Activated naive CD8-positive, alpha-beta T cell treated with anti-CD3 and anti-CD28 coated beads, Interleukin-2, amount 10 ng/mL, durations not matched to agents 7 days and 5 days (primary cell): ENCODE measurements at regions not wholly inside any gene's neighbourhood (a gene's known extent, or its start where the extent isn't known, plus 50 kb on each side); places are given as distances from the start of the nearest gene placed in this dataset.

ENCODE experiments used
- ATAC-seq: fragments of 150-1000 bp; cut with Tn5 transposase; one replicate; pipeline ENCODE4 v1.10.0; 2021; ENCODE audit warnings: low read depth, moderate library complexity
- POLR2A ChIA-PET: fragments of 350-600 bp; sonication (Branson Sonifier 250); formaldehyde crosslinking; loops from one replicate; lab custom pipeline; 2021; ENCODE audit warnings: antibody characterized with exemption; lab: Charles Lee
- DNase-seq: peaks from one replicate; pipeline ENCODE4 v3.0.0; 2021
- H3K27ac Mint-ChIP-seq: one replicate; pipeline ENCODE4 v1.8.0; 2022; ENCODE audit warnings: mild to moderate bottlenecking, mixed read lengths
- H3K27me3 Mint-ChIP-seq: one replicate; pipeline ENCODE4 v1.8.0; 2022; ENCODE audit warnings: mild to moderate bottlenecking, moderate library complexity, mixed read lengths
- H3K36me3 Mint-ChIP-seq: one replicate; pipeline ENCODE4 v1.8.0; 2021; ENCODE audit warnings: mild to moderate bottlenecking, mixed read lengths
- H3K4me1 Mint-ChIP-seq: one replicate; pipeline ENCODE4 v1.8.0; 2021; ENCODE audit warnings: mixed read lengths
- H3K4me3 Mint-ChIP-seq: one replicate; pipeline ENCODE4 v1.8.0; 2022; ENCODE audit warnings: mild to moderate bottlenecking, moderate library complexity, mixed read lengths
- H3K9me3 Mint-ChIP-seq: one replicate; pipeline ENCODE4 v1.8.0; 2021; ENCODE audit warnings: mixed read lengths

DNA sequence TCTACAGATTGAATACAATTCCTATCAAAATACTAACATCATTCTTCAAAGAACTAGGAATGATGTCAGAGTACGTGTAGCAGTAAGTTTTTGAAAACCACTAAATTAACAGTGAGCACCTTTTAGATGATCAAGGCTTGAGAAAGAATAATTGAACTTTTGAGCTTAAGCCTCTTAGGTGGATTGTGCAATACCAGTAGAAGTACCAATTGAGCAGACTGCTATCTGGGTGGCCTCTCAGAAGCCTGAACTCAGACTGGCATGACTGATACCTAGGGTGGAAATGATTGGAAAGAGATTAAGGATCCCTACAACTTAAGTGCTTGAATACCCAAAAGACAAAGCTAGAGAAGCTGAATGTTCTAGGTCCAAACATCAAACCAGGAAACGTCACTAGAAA, 200.3 kb upstream of the GALNTL6 start:
- Mint-ChIP-seq H3K27me3 (peaks cover 2% of the 10 kb centered on the region), H3K27ac (no peak overlapping the region), H3K9me3 (no peaks in the 10 kb centered on the region), H3K4me3 (no peak overlapping the region), H3K4me1 (no peaks in the 10 kb centered on the region), H3K36me3 (no peaks in the 10 kb centered on the region)
- no peak for DNase-seq
- ATAC-seq: no peak
- POLR2A ChIA-PET: no interaction called here

DNA sequence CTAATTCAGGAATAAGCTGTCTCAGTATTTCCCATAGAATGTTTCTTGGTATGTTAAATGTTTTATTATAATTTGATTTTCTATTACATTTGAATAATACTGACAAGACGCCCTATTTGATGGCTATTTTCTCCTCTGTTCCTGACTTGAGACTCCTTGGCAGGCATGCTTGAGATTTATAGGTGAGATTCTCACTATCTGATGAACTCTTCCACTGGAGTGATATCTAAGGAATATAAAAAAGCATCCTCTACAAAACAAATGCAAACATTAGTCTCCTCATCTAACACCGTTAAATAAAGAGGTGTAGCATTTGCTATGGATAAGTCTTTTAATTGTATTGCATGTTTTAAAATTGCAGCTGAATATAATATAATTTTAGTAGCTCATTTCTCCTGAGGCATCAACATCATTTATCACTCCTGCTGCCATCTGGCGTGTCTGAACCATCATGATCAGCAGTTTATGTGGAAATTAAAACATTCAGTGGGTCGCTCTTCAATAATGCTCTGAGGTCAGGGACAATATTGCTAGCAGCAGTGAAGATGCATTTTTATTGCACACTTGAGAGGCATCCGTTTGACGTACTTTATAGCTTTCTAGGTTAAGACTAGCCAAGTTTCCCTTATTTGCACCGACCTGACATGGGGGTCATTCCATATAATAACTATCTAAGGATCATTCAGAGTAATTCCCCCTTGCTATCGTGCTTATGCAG, 210.4 kb upstream of the GALNTL6 start:
- Mint-ChIP-seq H3K27me3 (no peaks in the 10 kb centered on the region), H3K4me3 (no peak overlapping the region), H3K9me3 (peaks cover 2% of the 10 kb centered on the region), H3K27ac (no peak overlapping the region), H3K4me1 (no peaks in the 10 kb centered on the region), H3K36me3 (no peaks in the 10 kb centered on the region)
- DNase-seq: no peak
- POLR2A ChIA-PET: no interaction called here
- ATAC-seq: no peak

DNA sequence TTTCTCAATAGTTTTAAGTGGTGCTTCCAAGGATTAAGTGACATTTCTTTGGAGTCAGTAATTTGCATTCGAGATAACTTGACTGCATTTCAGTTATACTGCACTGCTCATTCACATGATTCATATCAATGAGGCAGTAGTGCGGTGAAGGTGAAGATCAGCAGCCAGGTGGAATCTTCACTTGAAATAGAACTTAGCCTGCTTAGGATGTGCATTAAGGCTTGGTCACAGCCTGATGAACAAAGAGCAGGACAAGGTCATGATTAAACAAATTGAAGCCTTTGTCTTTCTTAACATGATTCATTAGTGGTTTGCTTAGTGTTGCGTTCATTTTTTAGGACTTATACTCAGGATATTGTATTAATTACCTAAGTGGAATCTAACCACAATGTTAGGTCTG, 212.1 kb upstream of the GALNTL6 start:
- DNase-seq (no peak), ATAC-seq (no peak)
- Mint-ChIP-seq H3K4me3 (no peak overlapping the region), H3K4me1 (no peaks in the 10 kb centered on the region), H3K27ac (no peak overlapping the region), H3K36me3 (no peaks in the 10 kb centered on the region), H3K9me3 (peaks cover 2% of the 10 kb centered on the region), H3K27me3 (no peaks in the 10 kb centered on the region)
- POLR2A ChIA-PET: no interaction called here

DNA sequence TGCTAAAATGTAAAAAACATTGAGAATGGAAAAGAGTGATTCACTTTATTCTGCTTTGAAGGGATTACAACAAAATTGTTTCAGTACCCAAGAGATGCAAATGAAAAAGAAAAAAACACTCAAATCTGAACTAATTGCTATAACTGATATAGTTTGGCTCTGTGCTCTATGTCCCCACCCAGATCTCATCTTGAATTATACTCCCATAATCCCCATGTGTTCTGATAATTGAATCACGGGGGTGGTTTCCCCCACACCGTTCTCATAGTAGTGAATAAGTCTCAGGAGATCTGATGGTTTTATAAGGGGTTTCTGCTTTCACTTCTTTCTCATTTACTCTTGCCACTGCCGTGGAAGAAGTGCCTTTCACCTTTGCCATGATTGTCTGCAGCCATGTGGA, 213.6 kb upstream of the GALNTL6 start:
- Mint-ChIP-seq H3K36me3 (no peaks in the 10 kb centered on the region), H3K9me3 (peaks cover 2% of the 10 kb centered on the region), H3K27me3 (no peaks in the 10 kb centered on the region), H3K4me1 (no peaks in the 10 kb centered on the region), H3K27ac (no peak overlapping the region), H3K4me3 (no peak overlapping the region)
- ATAC-seq (no peak), DNase-seq (no peak)
- POLR2A ChIA-PET: no interaction called here

DNA sequence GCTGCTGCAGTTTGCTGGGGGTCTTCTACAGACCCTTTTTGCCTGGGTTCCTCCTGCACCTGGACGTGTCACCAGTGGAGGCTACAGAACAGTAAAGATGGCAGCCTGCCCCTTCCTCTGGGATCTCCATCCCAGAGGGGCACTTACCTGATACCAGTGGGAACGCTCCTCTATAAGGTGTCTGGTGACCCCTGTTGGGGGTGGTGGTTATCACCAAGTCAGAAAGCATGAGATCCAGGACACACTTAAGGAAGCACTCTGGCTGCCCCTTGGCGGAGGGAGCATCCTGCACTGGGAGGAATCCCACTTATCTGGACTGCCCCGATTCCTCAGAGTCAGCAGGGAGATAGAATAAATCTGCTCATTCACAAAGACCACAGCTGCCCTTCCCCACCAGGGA, 218.9 kb upstream of the GALNTL6 start:
- H3K36me3 Mint-ChIP-seq: no peaks in the 10 kb centered on the region
- H3K27me3 Mint-ChIP-seq: no peaks in the 10 kb centered on the region
- no peak overlapping the region for H3K4me3 Mint-ChIP-seq
- ATAC-seq: no peak
- no peak overlapping the region for H3K27ac Mint-ChIP-seq
- no peaks in the 10 kb centered on the region for H3K4me1 Mint-ChIP-seq
- POLR2A ChIA-PET: no interaction called here
- H3K9me3 Mint-ChIP-seq: no peaks in the 10 kb centered on the region
- no peak for DNase-seq

DNA sequence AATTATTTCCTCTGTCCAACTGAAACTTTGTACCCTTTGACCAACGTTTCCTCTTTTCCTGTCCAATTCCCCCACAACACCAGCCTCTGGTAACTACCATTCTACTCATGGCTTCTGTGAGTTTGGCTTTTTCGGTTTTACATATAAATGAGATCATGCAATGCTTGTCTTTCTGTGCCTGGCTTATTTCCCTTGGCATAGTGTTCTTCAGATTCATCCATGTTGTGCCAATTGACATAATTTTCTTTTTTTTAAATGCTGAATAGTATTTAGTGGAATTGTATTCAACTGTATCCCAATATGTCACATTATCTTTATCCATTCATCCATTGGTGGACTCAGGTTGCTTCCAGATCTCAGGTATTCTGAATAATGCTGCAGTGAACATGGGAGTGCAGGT, 222.5 kb upstream of the GALNTL6 start:
- DNase-seq (no peak), ATAC-seq (no peak)
- no peaks in the 10 kb centered on the region for H3K4me1 Mint-ChIP-seq
- no peak overlapping the region for H3K27ac Mint-ChIP-seq
- POLR2A ChIA-PET: no interaction called here
- no peaks in the 10 kb centered on the region for H3K36me3 Mint-ChIP-seq
- H3K27me3 Mint-ChIP-seq: no peaks in the 10 kb centered on the region
- H3K4me3 Mint-ChIP-seq: no peak overlapping the region
- no peaks in the 10 kb centered on the region for H3K9me3 Mint-ChIP-seq

DNA sequence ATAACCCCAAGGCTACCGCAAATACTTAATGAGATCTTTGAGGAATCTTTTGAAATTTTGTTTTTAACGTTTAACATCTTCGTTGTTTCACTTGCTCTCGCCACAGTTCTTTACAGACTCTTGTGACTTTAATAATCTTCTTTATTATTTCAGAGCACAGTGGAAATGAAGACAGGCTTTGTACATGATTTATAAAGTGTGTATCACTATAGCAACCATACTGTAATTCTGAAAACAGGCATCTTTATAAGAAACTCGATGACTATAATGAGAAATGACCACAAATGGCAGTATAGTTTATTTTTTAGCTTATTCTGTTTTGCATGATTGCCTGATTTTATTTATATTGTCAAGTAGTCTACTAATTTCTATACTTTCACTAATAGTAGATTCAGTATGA, 224.4 kb upstream of the GALNTL6 start:
- Mint-ChIP-seq H3K4me1 (no peaks in the 10 kb centered on the region), H3K36me3 (no peaks in the 10 kb centered on the region), H3K9me3 (no peaks in the 10 kb centered on the region), H3K4me3 (no peak overlapping the region), H3K27me3 (no peaks in the 10 kb centered on the region), H3K27ac (no peak overlapping the region)
- POLR2A ChIA-PET: no interaction called here
- DNase-seq (no peak), ATAC-seq (no peak)

DNA sequence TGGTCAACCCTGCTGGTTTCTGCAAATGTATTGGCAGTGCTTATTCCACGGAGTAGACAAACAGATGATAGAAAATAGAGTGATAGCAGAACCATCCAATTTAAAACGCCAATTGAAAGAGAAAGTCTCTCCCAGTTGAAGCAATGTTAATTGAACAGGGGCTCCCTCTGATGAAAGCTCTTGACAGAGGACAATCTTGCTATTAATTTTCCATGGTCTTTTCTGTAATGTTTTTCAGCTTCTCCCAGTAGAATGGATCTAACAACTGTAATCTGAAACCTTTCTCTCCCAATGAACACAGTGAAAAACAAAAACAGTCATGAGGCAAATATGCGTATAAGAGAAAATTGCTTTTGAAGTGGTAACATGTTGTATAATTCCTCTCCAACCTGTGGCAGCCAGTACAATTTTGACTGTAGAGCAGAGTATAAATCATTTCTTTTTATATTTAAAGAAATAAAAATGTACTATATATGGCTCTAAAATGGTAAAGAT, 225.1 kb upstream of the GALNTL6 start:
- no peaks in the 10 kb centered on the region for H3K9me3 Mint-ChIP-seq
- H3K4me1 Mint-ChIP-seq: no peaks in the 10 kb centered on the region
- H3K4me3 Mint-ChIP-seq: no peak overlapping the region
- no peak for DNase-seq
- no peaks in the 10 kb centered on the region for H3K36me3 Mint-ChIP-seq
- no peak for ATAC-seq
- POLR2A ChIA-PET: no interaction called here
- H3K27me3 Mint-ChIP-seq: no peaks in the 10 kb centered on the region
- H3K27ac Mint-ChIP-seq: no peak overlapping the region

- Mint-ChIP-seq H3K9me3 (no peaks in the 10 kb centered on the region), H3K27me3 (no peaks in the 10 kb centered on the region), H3K4me3 (no peak overlapping the region), H3K36me3 (no peaks in the 10 kb centered on the region), H3K27ac (no peak overlapping the region), H3K4me1 (no peaks in the 10 kb centered on the region)
- DNase-seq: no peak
- ATAC-seq: no peak
- POLR2A ChIA-PET: no interaction called here
These were observed 229.4 kb upstream of the GALNTL6 start for GRCh38 chr4:171583790-171584189.

DNA sequence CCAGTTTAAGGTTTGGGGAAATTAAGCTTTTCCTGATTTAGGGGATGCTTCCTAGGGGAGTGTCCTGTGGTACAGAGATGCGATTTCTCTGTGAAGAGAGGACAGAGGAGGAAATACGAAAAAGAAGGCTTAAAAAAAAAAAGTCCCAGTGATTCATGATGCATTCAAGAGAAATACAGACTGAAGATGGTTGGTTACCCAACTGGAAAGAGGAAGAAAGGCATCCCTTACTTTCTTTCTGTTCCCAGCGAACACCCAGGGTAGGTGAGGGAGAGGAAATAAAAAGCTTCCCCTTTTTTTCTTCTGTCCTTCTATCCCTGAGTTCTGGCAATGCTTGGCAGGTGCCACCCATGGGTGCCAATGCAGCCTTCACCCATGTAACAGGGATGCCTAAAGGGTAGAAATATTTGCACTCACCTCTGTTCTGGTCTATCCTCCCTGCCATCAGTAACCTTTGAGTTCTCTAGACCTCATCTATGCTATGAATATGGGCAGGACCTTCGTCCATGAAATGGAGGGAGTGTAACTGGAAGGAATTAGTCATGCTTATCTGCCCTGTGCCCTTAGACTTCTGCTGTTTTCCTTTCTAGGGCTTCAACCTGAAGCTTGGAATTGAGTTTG, 230.1 kb upstream of the GALNTL6 start:
- no peaks in the 10 kb centered on the region for H3K4me1 Mint-ChIP-seq

GRCh38 chr4:171573181-171573580, 240.0 kb upstream of the GALNTL6 start:
- H3K9me3 Mint-ChIP-seq: peaks cover 2% of the 10 kb centered on the region
- no peaks in the 10 kb centered on the region for H3K4me1 Mint-ChIP-seq
- H3K27me3 Mint-ChIP-seq: no peaks in the 10 kb centered on the region
- no peaks in the 10 kb centered on the region for H3K36me3 Mint-ChIP-seq
- no peak for ATAC-seq
- no peak overlapping the region for H3K27ac Mint-ChIP-seq
- POLR2A ChIA-PET: no interaction called here
- no peak overlapping the region for H3K4me3 Mint-ChIP-seq
- DNase-seq: no peak

More for the DNA sequence above, 230.1 kb upstream of the GALNTL6 start:
- DNase-seq: no peak
- Mint-ChIP-seq H3K36me3 (no peaks in the 10 kb centered on the region), H3K9me3 (no peaks in the 10 kb centered on the region), H3K27ac (no peak overlapping the region), H3K4me3 (no peak overlapping the region), H3K27me3 (no peaks in the 10 kb centered on the region)
- ATAC-seq: no peak
- POLR2A ChIA-PET: no interaction called here

GRCh38 chr4:171565130-171565788, 247.9 kb upstream of the GALNTL6 start:
- DNase-seq (no peak), ATAC-seq (no peak)
- H3K9me3 Mint-ChIP-seq: no peaks in the 10 kb centered on the region
- POLR2A ChIA-PET: no interaction called here
- no peak overlapping the region for H3K27ac Mint-ChIP-seq
- no peaks in the 10 kb centered on the region for H3K36me3 Mint-ChIP-seq
- peaks cover 5% of the 10 kb centered on the region for H3K27me3 Mint-ChIP-seq
- no peak overlapping the region for H3K4me3 Mint-ChIP-seq
- H3K4me1 Mint-ChIP-seq: no peaks in the 10 kb centered on the region

- POLR2A ChIA-PET: no interaction called here
- no peaks in the 10 kb centered on the region for H3K36me3 Mint-ChIP-seq
- peaks cover 5% of the 10 kb centered on the region for H3K27me3 Mint-ChIP-seq
- ATAC-seq (no peak), DNase-seq (no peak)
- H3K9me3 Mint-ChIP-seq: no peaks in the 10 kb centered on the region
- H3K4me3 Mint-ChIP-seq: no peak overlapping the region
- H3K4me1 Mint-ChIP-seq: no peaks in the 10 kb centered on the region
- no peak overlapping the region for H3K27ac Mint-ChIP-seq
These were observed 251.8 kb upstream of the GALNTL6 start for GRCh38 chr4:171561419-171561818.

GRCh38 chr4:171553961-171554360, 259.2 kb upstream of the GALNTL6 start:
- Mint-ChIP-seq H3K9me3 (no peaks in the 10 kb centered on the region), H3K4me1 (no peaks in the 10 kb centered on the region), H3K4me3 (no peak overlapping the region), H3K27ac (no peak overlapping the region), H3K27me3 (no peaks in the 10 kb centered on the region), H3K36me3 (no peaks in the 10 kb centered on the region)
- POLR2A ChIA-PET: no interaction called here
- no peak for DNase-seq
- no peak for ATAC-seq
